DOHH2 (cell line): ENCODE measurements at regions not wholly inside any gene's neighbourhood (a gene's known extent, or its start where the extent isn't known, plus 50 kb on each side); places are given as distances from the start of the nearest gene placed in this dataset.

Experiments used
- CTCF ChIP-seq: fragments of 200-600 bp; sonication (generic); IDR thresholded peaks from one replicate; pipeline ENCODE4 v1.5.1; 2014; ENCODE audit warnings: antibody characterized with exemption, mild to moderate bottlenecking, low read depth, low read length; ENCODE audit not compliant: poor library complexity, severe bottlenecking
- EZH2phosphoT487 ChIP-seq: fragments of 200-600 bp; sonication (generic); IDR thresholded peaks from 2 replicates; pipeline ENCODE4 v1.6.1; 2017; ENCODE audit warnings: borderline replicate concordance, mild to moderate bottlenecking, antibody characterized with exemption, low read length, moderate library complexity, mixed read lengths

DNA sequence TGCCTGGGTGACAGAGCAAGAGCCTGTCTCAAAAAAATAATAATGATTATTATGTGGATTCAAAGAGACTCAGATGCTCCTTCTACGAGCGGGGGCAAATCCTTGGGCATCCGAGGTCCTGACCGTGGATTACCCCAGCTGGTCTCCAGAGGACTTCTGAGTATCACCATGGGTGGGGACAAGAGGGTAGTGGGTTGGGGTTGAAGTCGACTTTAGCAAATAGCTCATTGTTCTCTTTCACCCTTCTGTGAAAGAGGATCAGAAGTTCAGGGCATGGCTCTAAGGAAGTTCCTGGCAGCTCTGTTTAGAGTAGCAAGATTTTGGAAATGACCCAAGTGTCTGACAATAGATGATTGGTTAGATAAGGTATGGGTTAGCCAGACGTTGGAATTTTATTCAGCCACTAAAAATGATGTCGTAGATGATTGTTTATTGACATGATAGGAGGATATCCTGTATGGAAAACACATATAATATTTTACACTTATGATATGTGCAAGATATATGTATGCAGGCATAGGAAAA is 59.0 kb upstream of the SPRED2 start:
- TF ChIP-seq CTCF (no peak), EZH2phosphoT487 (no peak)
